K562 (cell line): ENCODE measurements at regions not wholly inside any gene's neighbourhood (a gene's known extent, or its start where the extent isn't known, plus 50 kb on each side); places are given as distances from the start of the nearest gene placed in this dataset.

ENCODE experiments used
- C11orf30 ChIP-seq: fragments of 450-650 bp; IDR thresholded peaks from 2 replicates; pipeline ENCODE4 v1.6.1; 2016; ENCODE audit warnings: low read depth, mild to moderate bottlenecking
- CCNT2 ChIP-seq: IDR thresholded peaks from 2 replicates; pipeline ENCODE4 v1.6.1; 2011; ENCODE audit warnings: borderline replicate concordance, low read depth, mild to moderate bottlenecking, moderate library complexity, mixed read lengths, low read length; ENCODE audit not compliant: insufficient read length; ENCODE audit errors: extremely low read depth
- CEBPG ChIP-seq, 3 experiments: fragments of 200-800 bp in 1 of 3; sonication (Bioruptor generic) in 1 of 3; sonication (generic) in 1 of 3; formaldehyde crosslinking in 1 of 3; IDR thresholded peaks in 2 of 3; conservative IDR thresholded peaks in 1 of 3; 2 replicates each; pipeline versions ENCODE4 v1.6.1 to v1.8.0; 2016 to 2022; ENCODE audit warnings: missing compliant biosample characterization in 2 of 3, missing genetic modification characterization in 2 of 3, mild to moderate bottlenecking in 1 of 3, missing genetic modification reagents in 1 of 3
- FOXJ3 ChIP-seq: sonication (generic); formaldehyde crosslinking; IDR thresholded peaks from 2 replicates; pipeline ENCODE4 v1.4.0; 2020; ENCODE audit warnings: mild to moderate bottlenecking, missing genetic modification reagents
- HEY1 ChIP-seq: fragments of 250-450 bp; sonication (Bioruptor Pico); IDR thresholded peaks from 2 replicates; pipeline ENCODE4 v1.5.0; 2020; ENCODE audit warnings: mild to moderate bottlenecking, moderate library complexity, borderline replicate concordance
- JUND ChIP-seq, 2 experiments: IDR thresholded peaks; 2 replicates in 1 of 2; 3 replicates in 1 of 2; pipeline ENCODE4 v1.6.1; 2011; ENCODE audit warnings: borderline replicate concordance in 2 of 2, low read depth in 2 of 2, low read length in 2 of 2, improper control_type of control experiment in 1 of 2, missing biosample characterization in 1 of 2, missing genetic modification characterization in 1 of 2, missing genetic modification reagents in 1 of 2
- MAFG ChIP-seq: fragments of 450-650 bp; conservative IDR thresholded peaks from 2 replicates; pipeline ENCODE4 v1.6.1; 2016; ENCODE audit warnings: missing genetic modification characterization, missing compliant biosample characterization
- MAFK ChIP-seq: IDR thresholded peaks from 2 replicates; pipeline ENCODE4 v1.6.1; 2011; ENCODE audit warnings: low read length, improper control_type of control experiment
- POLR2B ChIP-seq: fragments of 450-650 bp; IDR thresholded peaks from 2 replicates; pipeline ENCODE4 v1.6.1; 2018; ENCODE audit warnings: low read depth; ENCODE audit not compliant: partially characterized antibody
- RBFOX2 ChIP-seq: fragments of 200-400 bp; formaldehyde crosslinking; IDR thresholded peaks from 2 replicates; pipeline ENCODE4 v1.6.1; 2017; ENCODE audit warnings: low read depth, mild to moderate bottlenecking, low read length, moderate library complexity
- RHOXF2B ChIP-seq: fragments of 250-450 bp; sonication (Bioruptor Pico); conservative IDR thresholded peaks from 2 replicates; pipeline ENCODE4 v1.5.1; 2021
- ZBTB7A ChIP-seq: IDR thresholded peaks from 2 replicates; pipeline ENCODE4 v1.6.1; 2011; ENCODE audit warnings: low read depth, mild to moderate bottlenecking, low read length, moderate library complexity, borderline replicate concordance; ENCODE audit not compliant: control insufficient read depth
- ZNF316 ChIP-seq: fragments of 450-650 bp; IDR thresholded peaks from 2 replicates; pipeline ENCODE4 v1.6.1; 2016
- ZNF347 ChIP-seq: fragments of 450-650 bp; formaldehyde crosslinking; IDR thresholded peaks from 2 replicates; pipeline ENCODE4 v1.4.0; 2020; ENCODE audit warnings: low read depth, mild to moderate bottlenecking, moderate library complexity
- TF ChIP-seq, protein P1 (sequence below): sonication (generic); formaldehyde crosslinking; IDR thresholded peaks from 2 replicates; pipeline ENCODE4 v1.8.0; 2022; ENCODE audit warnings: mild to moderate bottlenecking, low read depth, missing genetic modification reagents

DNA sequence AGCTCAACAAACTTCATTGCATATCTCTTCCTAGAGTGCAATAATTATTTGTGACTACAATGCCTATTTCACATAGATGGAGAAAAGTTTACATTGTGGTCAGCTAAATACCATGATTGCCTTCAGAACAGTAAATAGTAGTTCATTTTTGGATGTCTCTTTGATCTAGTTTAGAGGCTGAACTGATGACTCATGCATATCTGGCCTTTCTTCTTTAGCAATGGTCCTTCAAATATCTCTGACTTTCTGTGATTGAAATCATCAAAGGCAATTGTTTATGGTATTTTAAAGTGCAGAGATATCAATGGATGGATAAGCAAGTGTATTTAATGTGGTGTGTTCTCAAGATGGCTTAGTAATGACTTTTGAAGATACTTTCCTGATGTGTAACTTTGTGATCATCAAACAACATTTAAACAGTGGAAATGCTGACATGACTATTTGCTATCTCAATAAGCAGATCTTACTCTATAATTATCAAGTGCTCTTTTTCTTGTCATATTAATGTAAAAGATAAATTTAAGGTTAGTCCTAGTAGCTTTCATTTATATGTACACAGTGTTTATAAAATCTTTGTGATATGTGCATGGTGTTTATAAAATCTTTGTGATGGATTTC lies 523.7 kb upstream of the SLC35B3 start (continued):
- no peak for TF ChIP-seq RHOXF2B
- TF ChIP-seq, protein P1, sequence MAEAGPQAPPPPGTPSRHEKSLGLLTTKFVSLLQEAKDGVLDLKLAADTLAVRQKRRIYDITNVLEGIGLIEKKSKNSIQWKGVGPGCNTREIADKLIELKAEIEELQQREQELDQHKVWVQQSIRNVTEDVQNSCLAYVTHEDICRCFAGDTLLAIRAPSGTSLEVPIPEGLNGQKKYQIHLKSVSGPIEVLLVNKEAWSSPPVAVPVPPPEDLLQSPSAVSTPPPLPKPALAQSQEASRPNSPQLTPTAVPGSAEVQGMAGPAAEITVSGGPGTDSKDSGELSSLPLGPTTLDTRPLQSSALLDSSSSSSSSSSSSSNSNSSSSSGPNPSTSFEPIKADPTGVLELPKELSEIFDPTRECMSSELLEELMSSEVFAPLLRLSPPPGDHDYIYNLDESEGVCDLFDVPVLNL: no peak
- no peak for TF ChIP-seq POLR2B
- TF ChIP-seq HEY1: no peak
- peak; percentile 37; the same call in 1 of the 2 replicates for TF ChIP-seq MAFG (tag)
- no peak for TF ChIP-seq CCNT2
- no peak for TF ChIP-seq JUND (IDR thresholded peaks at IDR 0.05; ENCODE audit: borderline replicate concordance, low read depth, low read length)
- TF ChIP-seq JUND (tag; IDR thresholded peaks at IDR 0.05; ENCODE audit: borderline replicate concordance, low read depth, low read length): no peak; the same call in 2 of the 3 replicates
- TF ChIP-seq FOXJ3: no peak
- no peak for TF ChIP-seq CEBPG (CRISPR knock-in tag; IDR thresholded peaks at IDR 0.05)
- TF ChIP-seq CEBPG (tag; conservative IDR thresholded peaks at IDR 0.05 in 1 of 2, IDR thresholded peaks at IDR 0.05 in 1 of 2): no peak
- no peak for TF ChIP-seq ZBTB7A
- peak; percentile 71 for TF ChIP-seq MAFK
- TF ChIP-seq C11orf30: peak; percentile 60; the same call in 1 of the 2 replicates
- TF ChIP-seq ZNF347 (CRISPR knock-in tag): no peak
- no peak for TF ChIP-seq RBFOX2
- peak; percentile 75 for TF ChIP-seq ZNF316
